ENCODE measurements at regions not wholly inside any gene's neighbourhood (a gene's known extent, or its start where the extent isn't known, plus 50 kb on each side); places are given as distances from the start of the nearest gene placed in this dataset.

DNA sequence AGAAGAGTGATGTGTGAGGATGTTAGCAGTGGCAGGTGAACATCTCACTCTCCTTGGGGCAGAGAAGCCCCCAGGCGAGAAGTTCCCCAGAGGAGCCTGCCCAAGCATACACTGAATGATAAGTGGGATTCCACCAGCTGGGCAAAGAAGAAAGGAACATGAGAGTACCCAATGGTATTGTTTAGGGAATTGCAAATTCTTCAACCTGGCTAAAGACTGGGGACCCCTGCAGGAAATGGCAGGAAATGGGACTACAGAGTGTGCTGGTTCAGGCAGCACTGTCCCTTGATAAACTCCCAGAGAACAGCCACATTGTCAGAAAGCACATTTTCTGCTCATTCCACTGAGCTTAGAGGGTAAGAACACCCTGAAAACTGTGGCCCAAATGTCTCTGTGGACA lies 121.3 kb downstream of the RPS29 start:
- no peak for DNase-seq (ENCODE audit: low read depth)

DNA sequence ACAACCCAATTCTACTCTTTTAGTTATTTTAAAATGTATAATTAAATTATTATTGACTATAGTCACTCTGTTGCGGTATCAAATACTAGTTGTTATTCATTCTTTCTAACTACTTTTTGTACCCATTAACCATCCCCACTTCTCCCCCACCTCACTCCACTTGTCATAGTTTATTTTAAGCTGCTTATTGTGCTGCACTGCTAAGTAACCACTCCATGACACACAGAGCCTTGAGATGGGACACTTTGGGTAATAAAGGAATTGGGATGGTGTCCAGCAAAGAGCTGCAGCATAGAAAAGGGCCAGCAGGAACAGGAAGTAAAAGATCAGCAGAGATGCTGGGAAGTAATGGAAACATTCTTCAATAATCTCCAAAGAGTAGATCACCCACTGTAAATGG lies 123.0 kb downstream of the RPS29 start:
- DNase-seq (ENCODE audit: low read depth), result no peak

DNA sequence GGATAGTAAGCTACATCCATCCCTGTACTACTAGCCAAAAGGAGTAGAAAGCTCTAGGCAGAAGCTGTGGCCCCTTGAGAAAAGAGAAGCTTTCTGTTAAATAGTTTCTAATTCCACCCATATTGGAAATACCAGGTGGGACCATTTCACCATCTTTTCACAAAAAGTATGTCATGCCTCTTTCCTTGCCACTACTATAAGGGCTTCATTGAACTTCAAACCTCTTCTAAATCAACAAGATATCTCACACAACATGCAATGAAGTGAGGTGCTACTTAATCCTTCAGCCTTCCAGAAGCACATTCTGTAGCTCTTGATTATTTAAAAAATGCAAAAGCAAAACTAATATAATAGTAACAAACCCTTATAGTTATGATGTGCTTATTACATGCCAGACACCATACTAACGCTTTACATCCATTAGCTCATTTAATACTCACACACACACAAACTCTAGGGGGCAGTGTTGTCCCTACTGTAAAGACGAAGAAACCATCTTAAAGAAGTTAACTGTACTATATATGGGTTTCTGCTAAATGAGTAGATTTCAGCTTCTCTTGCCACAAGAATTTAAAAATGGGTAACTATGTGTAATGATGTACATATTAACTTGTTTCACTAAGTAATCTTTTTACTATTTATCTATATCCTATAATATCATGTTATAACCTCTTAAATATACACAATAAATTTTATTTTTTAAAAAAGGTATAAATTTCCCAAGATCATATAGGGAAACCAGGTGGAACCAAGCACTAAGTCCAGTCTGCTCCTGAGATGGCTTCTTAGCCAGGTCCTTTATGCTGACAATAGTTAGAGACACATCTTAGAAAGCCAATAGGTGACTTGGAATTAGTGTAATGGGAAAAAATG lies 124.4 kb downstream of the RPS29 start:
- DNase-seq (ENCODE audit: low read depth), result peak; percentile 47

DNA sequence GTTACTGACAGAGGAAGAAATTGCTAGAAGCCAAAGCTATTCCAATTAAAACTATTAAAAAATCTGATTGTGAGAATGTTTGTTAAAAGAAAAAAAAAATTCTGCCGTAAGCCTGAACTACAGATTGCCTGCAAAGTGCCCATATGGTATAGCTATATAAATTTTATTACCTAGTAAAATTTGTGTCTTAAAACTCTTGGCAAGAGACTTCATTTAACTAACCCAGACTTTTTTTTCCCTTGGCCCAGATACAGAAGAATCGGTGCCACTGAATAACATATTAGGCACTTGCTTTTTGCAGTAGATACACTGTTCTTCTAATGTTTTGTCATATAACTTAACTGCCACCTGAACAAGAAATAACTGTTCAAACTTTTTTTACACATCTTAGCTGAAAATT lies 125.5 kb downstream of the RPS29 start:
- no peak for DNase-seq (ENCODE audit: low read depth)

DNA sequence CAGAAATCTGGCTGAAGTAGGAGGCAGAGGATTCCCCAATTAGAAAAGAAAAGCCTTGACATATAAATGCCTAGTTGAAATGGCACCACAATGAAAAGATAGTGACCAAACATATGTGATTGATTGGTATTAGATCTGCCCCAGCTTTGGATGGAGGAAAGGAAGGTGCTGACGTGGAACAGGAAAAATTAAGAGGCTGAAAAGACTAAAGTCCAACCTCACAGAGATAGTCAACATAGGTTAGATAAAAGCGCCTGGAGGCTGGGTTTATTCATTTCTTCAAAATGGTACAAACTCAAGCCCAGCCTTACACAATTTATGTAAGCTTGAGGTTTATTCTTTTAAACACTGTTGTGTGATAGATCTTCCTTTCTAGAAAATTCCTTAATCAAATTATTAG lies 129.6 kb downstream of the RPS29 start:
- DNase-seq (ENCODE audit: low read depth), result no peak

DNA sequence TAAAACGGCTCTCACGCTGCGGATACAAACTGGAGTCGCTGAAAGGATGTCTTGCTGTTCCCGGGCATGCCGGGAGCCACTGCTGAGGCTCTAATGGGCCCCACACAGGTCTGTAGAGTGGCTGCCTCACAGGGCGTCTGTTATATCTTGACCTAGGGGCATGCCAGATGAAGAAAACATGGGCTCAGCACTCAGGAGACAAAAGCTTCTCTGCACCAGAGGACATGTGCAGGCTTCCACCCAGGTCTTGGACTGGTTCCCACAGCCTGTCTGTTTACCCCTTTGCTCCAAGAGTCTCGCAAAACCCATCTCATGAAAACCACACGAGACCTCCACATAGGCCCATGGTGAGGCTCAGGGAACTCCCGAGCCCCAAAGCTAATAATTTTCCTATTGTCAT lies 134.2 kb downstream of the RPS29 start:
- no peak for DNase-seq (ENCODE audit: low read depth)

DNA sequence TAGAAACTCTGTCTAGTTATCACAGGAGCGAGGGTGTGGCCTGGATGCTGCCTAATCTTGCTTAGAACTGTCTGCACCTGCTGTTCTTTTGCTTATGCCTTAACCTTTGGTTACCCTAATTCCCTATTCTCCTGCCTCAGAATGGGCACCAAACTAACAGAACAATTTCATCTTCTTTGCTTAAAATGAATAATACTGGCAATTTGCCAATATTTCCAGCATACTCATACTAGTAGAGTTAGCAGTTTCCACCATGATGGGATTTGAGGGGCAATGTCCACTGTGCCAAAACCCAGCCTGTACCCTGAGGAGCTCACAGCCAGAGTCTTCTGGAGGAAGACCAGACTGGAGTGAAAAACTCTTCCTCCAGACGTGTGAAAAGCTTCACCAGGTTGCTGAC lies 136.4 kb downstream of the RPS29 start:
- no peak for DNase-seq (ENCODE audit: low read depth)

DNA sequence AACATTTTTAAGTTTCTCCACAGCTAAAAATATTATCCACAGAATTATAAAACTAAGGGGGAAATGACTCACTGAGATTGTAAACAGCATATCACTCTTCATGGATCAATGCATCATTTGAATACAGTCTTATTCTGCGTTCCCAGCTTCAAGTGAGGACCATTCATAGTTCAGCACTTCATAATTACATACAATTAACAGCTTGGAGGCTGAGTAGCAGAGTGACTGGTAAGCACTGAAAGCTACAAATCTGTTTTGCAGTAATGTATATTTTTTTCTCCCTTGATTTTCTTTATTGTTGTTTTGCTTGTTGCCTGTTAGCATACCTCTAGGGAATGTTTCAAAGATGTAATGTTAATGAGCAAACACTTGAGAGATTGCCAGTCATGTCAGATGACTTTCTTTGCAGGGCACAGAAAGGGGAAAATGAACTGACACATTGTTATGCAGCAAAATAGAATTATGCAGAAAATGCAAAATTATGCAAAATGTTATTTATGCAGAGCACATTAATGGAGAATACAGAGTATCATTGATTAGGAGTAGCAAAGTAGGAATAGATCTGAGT lies 138.6 kb downstream of the RPS29 start:
- DNase-seq (ENCODE audit: low read depth), result no peak

DNA sequence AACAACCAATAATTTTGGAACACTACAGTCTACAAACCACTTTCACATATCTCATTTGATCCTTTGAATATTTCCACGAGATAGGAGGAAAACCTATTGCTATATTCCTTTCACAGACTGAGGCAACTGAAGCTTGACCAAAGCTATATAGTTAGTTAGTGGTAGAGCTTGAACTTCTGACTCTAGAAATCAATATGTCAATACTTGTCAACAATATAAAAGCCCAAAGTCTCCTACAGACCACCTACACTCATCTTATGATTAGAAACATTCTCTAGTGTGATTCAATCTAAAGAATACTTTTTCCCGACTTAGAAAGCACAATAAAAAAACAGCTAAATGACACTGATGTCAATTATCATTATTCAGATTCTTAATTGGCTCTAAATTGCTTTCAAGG lies 139.4 kb downstream of the RPS29 start:
- no peak for DNase-seq (ENCODE audit: low read depth)

DNA sequence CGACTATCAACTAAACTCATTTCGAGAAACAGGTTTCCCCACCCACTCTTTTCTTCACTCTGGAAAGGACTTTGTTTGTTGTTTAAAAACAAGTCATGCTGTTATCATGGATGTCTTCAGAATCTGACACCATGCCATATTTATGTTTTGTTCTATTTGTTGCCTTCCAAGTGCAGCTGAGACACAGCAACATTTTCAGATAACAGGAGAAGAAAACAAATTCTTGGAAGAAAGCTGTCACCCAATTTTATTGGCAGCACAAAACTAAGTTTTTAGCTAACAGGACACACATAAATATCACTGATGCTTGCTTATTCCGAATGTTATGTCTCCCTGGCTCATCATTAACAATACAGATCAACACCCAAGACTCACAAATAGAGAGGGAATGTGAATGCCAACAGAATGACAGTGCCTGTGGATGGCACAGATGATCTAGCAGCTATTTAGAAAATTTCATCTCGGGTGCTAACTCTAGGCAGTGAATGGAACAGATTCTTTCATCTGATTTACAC lies 147.9 kb downstream of the RPS29 start:
- no peak for DNase-seq (ENCODE audit: low read depth)

DNA sequence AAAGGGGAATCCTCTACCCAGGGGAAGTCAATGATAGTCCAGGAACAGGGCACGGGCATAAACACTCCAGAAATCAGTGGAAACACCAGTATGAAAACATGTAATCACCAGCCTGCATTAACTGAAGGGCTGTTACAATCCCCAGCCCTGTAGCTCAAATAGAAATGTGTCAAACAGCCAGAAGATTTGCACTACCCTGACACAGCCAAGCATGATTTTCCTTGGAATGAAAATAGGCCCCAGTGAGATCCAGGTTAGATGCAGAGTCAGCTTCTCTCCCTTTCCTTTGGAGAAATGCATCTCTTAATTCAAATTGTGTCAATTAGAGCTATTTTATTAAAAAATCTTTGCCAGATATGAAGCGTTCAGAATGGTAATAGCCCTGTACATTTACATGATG lies 158.1 kb downstream of the RPS29 start:
- no peak for DNase-seq (ENCODE audit: low read depth)

DNA sequence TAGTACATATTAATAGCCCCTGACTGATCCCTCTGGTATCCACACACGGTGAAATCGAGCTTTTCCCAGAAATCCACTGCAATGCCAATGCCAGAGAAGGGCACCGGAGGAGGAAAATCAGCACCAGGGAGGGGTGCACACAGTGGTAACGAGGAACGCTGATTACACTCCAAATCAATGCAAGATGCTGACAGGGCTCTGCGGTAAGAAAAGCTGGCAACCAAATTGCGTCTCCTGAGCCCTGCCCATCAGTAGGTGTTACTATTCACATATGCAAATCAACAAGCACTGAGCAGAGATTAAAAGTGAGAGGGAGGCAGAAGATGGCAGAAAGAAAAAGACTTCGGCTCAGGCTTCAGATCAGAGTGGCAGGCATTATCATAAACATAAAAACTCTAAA lies 159.1 kb downstream of the RPS29 start:
- DNase-seq (ENCODE audit: low read depth), result no peak

DNA sequence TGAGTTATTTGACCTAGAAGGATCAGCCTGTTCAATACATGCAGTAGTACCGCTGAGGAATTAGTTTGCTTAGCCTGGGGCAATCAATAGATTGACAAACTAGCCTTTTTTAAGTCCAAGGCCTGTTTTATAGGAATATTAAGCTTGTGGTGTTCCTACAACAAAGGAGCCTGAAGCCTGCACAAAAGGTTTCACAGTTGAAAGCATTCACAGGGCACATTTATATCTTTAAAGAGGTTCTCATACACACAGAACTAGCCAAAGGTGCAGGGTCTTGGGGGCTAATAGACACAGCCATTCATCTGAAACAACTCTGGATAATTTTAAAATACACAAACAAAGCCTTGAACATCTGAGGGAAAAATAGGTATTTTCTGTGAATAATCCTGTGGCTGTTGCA lies 160.3 kb downstream of the RPS29 start:
- DNase-seq (ENCODE audit: low read depth), result no peak

DNA sequence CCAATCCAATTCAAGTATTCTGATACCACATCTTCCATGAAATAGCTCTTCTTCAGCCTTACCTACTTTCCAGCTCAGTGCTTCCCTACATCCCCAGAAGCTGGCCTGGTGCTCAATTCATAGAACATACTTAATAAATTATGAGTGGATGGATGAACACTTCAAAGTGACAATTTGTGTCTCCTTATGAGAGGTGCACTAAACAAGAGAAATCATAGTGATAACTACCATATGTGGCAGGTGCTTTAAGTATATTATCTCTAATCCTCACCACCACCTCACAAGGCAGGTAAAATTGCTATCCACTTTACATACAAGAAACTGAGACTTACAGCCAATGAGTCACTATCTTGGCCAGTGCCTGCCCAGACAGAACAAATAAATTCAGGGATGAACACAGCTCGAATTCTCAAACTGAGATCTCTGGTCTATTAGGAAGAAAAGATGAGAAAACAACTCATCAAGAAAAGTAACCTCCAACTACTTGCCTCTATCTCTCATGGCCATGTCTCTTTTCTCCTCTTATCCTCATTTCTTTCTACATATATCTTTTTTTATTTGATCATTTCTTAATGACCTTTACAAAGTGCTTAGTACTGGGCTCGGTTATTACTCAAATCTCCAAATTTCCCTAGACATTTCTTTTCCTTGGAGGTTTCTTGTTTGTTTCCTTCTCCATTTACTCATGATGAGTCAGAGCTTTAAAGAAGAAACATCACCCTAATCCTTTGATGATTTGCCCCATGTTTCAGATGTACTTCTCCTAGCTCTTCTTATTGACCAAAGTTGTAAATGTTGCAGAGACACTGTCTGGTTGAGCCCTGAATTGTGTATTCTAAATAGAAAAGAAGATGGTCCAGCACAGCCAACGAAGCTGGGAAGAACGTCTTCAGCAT lies 161.5 kb downstream of the RPS29 start:
- DNase-seq (ENCODE audit: low read depth), result no peak

DNA sequence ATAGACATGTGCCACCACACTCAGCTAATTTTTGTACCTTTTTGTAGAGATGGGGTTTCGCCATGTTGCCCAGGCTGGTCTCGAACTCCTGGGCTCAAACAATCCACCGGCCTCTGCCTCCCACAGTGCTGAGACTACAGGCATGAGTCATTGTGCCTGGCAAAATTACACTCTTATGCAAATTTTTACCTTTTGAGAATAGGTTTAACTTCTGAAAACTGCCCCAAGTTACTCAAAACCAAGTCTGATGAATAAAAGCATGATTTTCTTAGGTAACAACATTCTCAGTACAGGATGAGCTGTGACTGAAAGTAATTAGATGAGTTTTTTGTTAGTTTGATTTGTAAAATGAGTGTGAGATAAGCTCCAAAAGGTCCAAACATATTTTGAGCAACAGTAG lies 166.0 kb downstream of the RPS29 start:
- no peak for DNase-seq (ENCODE audit: low read depth)

DNA sequence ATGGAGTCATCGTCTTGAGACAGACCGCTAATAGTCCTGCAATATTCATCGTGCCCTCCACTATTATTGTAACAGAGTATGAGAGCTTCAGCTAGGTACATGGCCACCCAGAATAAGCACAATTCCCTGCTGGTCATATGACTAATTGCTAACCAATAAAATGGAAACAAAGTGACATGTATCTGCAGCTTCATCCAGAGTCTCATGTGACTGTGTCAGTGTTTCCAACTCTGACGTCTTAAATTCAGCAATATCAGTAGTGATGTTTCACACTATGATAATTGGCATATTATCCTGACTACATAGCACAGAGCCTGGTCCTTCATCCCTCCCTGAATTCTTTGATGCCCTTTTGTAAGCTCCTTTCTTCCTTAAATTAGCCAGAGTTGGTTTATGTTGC lies 167.4 kb downstream of the RPS29 start:
- no peak for DNase-seq (ENCODE audit: low read depth)

DNA sequence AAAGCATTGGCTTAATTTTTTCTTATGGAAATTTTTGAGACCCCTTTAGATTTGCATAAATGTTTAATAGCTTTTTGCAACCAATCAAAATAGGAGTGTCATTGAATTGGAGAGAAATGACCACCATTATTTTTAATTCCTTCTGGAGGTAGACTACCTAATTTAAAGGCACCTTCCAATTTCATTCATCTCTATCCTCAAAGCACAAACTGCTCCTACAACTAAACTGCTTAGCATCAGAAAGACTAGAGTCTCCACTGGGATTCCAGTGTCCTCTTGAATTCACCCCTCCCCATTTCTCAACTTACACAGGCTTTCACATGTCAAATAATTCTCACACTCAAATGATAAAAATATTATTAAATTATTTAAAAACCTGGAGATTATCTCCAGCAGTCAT lies 168.4 kb downstream of the RPS29 start:
- DNase-seq (ENCODE audit: low read depth), result no peak

DNA sequence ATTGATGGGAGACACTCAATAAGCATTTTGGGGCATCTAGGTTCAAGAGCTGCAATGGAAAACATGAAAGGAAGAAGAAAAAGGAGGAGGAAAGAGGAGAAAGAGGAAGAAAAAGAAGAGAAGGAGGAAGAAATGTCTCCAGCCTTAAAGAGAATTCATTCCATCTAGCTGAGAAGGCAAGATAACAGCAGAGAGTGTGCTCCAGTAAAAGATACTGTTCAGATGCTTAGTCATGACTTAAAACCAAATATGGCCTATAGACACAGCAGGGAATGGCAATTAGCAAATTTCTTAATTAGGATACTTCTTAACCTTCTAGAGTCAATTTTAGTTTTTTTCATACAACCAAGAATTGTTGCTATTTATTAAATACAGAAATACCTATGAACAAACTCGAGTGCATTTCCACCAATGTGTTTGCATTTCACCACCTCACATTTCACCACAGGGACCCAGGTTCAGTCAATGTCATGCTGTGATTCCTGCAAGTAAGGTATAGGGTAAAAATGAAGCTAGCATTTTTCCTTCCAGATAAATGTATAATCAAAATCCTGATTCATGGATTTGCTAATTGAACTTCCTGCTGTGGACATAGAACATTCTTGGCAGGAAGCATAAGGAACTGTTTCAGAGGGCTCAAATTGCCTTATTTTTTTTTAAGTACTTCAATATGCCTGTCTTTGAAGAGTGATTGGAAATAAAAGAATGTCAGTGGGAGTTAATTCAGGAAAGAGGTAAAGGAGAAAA lies 177.8 kb downstream of the RPS29 start:
- DNase-seq (ENCODE audit: low read depth), result no peak

DNA sequence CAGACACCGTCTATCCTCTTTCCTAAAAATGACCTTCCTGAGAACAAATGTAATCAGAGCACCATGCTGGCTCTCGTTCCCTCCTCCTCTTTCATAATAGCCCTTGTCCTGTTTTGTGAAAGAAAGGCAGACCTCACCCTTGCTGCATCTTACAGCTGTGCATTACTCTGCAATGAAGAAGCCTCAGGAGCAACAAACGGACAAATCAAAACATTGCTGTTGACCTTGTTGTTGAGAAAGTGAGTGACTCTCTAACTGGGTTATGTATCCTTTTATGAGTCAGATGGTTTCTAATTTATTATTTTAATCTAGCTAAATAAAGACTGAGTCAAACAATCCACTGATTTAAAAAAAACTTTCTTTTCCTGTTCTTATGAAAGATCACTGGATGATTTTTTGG lies 180.9 kb downstream of the RPS29 start:
- no peak for DNase-seq (ENCODE audit: low read depth)

DNA sequence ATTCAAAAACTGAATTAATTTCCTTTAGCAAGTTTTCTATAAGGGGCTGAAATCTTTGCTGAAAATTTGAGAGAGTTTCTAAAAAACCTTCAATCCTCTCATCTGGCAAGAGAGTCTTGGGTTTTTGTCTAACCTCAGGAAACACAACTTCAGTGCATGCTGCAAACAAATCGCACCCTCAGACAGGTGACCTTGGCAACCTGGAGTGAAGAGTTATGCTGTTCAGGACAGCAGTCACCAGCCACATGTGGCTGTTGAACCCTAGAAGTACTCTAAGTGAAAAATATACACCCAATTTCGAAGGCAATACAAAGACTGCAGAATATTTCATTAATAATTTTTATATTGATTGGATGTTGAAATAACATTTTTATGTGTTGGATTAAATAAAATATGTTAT lies 184.8 kb downstream of the RPS29 start:
- no peak for DNase-seq (ENCODE audit: low read depth)

DNA sequence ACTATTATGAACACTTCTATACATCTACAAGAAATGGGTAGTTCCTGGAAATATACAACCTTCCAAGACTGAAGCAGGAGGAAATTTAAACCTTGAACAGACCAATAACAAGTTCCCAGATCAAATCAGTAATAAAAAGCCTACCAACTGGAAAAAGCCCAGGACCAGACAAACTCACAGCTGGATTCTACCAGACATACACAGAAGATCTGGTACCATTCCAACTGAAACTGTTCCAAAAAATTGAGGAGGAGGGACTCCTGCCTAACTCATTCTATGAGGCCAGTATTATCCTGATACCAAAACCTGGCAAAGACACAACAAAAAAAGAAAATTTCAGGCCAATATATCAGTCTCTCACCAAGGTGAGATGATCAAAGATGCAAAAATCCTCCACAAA lies 189.4 kb downstream of the RPS29 start:
- no peak for DNase-seq (ENCODE audit: low read depth)

DNA sequence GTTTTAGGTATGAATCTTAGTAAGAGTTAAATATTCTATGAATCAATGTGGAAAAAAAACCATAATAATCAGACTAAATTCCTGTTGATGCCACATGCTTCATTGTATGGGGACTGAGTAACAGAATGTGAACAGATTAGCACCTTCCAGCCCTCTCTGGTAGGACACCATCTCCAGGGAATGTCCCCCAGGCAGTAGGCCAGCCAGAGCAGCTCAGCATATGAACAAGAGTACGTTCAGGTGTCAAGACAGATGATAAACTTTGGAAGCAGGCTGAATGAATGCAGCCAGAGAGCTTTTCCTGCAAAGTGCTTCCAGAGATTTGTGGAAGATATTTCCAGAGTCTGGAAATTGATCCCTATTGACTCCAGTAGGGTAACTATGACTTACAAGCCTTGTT lies 204.4 kb downstream of the RPS29 start:
- no peak for DNase-seq (ENCODE audit: low read depth)
